ENCODE measurements at regions not wholly inside any gene's neighbourhood (a gene's known extent, or its start where the extent isn't known, plus 50 kb on each side); places are given as distances from the start of the nearest gene placed in this dataset.

GRCh38 chr16:50482271-50482670 lies 65.9 kb upstream of the NKD1 start:
- no peak for TF ChIP-seq ZC3H10 (CRISPR knock-in tag; IDR thresholded peaks at IDR 0.05)
- TF ChIP-seq ZFP3 (CRISPR knock-in tag; IDR thresholded peaks at IDR 0.05): no peak
- TF ChIP-seq ZNF565 (CRISPR knock-in tag; conservative IDR thresholded peaks at IDR 0.05; ENCODE audit: low read depth): no peak
- no peak for TF ChIP-seq ARNTL (CRISPR knock-in tag; IDR thresholded peaks at IDR 0.05; ENCODE audit: borderline replicate concordance, low read depth)
- no peak for TF ChIP-seq OSR1 (CRISPR knock-in tag; IDR thresholded peaks at IDR 0.05)
